ENCODE measurements at regions not wholly inside any gene's neighbourhood (a gene's known extent, or its start where the extent isn't known, plus 50 kb on each side); places are given as distances from the start of the nearest gene placed in this dataset.

DNA sequence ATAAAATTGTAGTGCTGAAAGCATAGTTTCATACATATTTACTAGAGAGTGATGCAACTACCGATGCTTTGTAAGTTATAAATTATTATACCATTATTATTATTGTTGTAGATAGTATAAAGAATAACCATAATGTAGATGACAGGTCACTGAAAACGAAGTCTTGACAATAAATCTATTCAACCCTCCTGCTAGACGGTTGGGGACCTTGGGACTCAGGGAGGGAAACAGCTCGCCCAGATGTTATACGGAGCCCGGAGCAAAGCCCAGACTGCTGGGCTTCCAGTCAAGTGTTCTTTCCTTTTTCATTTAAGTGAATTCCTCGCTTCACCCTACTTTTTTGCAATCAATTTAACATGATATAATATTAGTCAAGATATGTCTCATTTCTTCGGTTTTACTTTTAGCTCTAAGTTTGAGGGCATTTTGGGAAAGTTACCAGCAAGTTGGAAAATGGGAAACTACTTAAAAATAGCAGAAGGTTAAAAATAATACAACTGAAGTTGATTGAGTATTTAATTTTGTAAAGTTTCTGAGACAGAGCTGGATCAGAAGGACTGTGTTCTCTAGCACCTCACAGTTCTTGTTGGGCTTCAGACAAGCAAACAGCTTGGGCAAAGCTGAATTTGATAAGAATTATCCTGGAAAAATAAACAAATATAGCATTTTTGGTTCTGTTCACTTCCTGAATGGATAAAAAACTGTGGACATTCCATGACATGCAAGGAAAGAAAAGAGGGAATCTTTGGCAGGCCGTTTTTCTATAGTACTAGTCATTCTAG, 173.4 kb upstream of the TP63 start:
- H3K9me3 ChIP-seq (ENCODE audit: control insufficient read depth, insufficient read depth, low read length) = no peaks in the 10 kb centered on the region
- H3K4me3 ChIP-seq (ENCODE audit: low read depth, low read length) = no peak overlapping the region
- ChIA-PET CTCF (no interaction called here), POLR2A (no interaction called here)
- no peak for DNase-seq (ENCODE audit: low read depth, low spot score)
- H3K27ac ChIP-seq (ENCODE audit: low read depth, low read length) = no peak overlapping the region
- TF ChIP-seq CTCF (IDR thresholded peaks at IDR 0.05; ENCODE audit: low read depth, low read length) = no peak
- H3K27me3 ChIP-seq (ENCODE audit: control insufficient read depth, insufficient read depth, low read length) = no peaks in the 10 kb centered on the region

GRCh38 chr3:189458528-189458927, 172.7 kb upstream of the TP63 start:
- Histone ChIP-seq H3K27me3 (ENCODE audit: control insufficient read depth, insufficient read depth, low read length) (no peaks in the 10 kb centered on the region), H3K9me3 (ENCODE audit: control insufficient read depth, insufficient read depth, low read length) (no peaks in the 10 kb centered on the region), H3K4me3 (ENCODE audit: low read depth, low read length) (no peak overlapping the region), H3K27ac (ENCODE audit: low read depth, low read length) (no peak overlapping the region)
- CTCF ChIA-PET = no interaction called here
- no peak for DNase-seq (ENCODE audit: low read depth, low spot score)
- no peak for TF ChIP-seq CTCF (IDR thresholded peaks at IDR 0.05; ENCODE audit: low read depth, low read length)
- POLR2A ChIA-PET = no interaction called here

- POLR2A ChIA-PET = no interaction called here
- H3K27me3 ChIP-seq (ENCODE audit: control insufficient read depth, insufficient read depth, low read length) = no peaks in the 10 kb centered on the region
- H3K27ac ChIP-seq (ENCODE audit: low read depth, low read length) = no peak overlapping the region
- DNase-seq (ENCODE audit: low read depth, low spot score) = no peak
- no peak for TF ChIP-seq CTCF (IDR thresholded peaks at IDR 0.05; ENCODE audit: low read depth, low read length)
- no peak overlapping the region for H3K4me3 ChIP-seq (ENCODE audit: low read depth, low read length)
- CTCF ChIA-PET = no interaction called here
- no peaks in the 10 kb centered on the region for H3K9me3 ChIP-seq (ENCODE audit: control insufficient read depth, insufficient read depth, low read length)
These were observed 172.0 kb upstream of the TP63 start for GRCh38 chr3:189459231-189459630.

- DNase-seq (ENCODE audit: low read depth, low spot score) = no peak
- ChIA-PET POLR2A (no interaction called here), CTCF (no interaction called here)
- Histone ChIP-seq H3K9me3 (ENCODE audit: control insufficient read depth, insufficient read depth, low read length) (no peaks in the 10 kb centered on the region), H3K4me3 (ENCODE audit: low read depth, low read length) (no peak overlapping the region), H3K27me3 (ENCODE audit: control insufficient read depth, insufficient read depth, low read length) (no peaks in the 10 kb centered on the region), H3K27ac (ENCODE audit: low read depth, low read length) (no peak overlapping the region)
- no peak for TF ChIP-seq CTCF (IDR thresholded peaks at IDR 0.05; ENCODE audit: low read depth, low read length)
These were observed 170.7 kb upstream of the TP63 start for GRCh38 chr3:189460511-189460910.

DNA sequence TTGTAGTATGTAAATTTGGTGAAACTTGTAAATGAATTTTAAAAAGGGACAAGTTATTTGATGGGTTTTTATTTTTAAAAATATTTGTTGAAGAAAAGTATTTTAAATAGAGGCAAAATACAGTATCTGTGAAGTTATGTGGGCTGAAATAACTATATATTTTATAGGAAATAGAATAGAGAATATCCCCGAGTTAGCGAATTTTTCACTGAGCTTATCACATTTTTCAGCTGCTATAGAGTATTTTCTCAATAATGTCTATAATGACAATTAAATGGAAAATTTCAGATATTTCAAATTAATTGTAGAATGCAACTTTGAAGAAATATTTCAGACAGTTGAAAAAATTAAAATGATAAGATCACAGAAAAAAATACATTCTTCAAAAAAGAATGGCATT, 166.4 kb upstream of the TP63 start:
- POLR2A ChIA-PET = no interaction called here
- no peak for DNase-seq (ENCODE audit: low read depth, low spot score)
- H3K27ac ChIP-seq (ENCODE audit: low read depth, low read length) = no peak overlapping the region
- H3K4me3 ChIP-seq (ENCODE audit: low read depth, low read length) = no peak overlapping the region
- CTCF ChIA-PET = no interaction called here
- TF ChIP-seq CTCF (IDR thresholded peaks at IDR 0.05; ENCODE audit: low read depth, low read length) = no peak
- no peaks in the 10 kb centered on the region for H3K27me3 ChIP-seq (ENCODE audit: control insufficient read depth, insufficient read depth, low read length)
- no peaks in the 10 kb centered on the region for H3K9me3 ChIP-seq (ENCODE audit: control insufficient read depth, insufficient read depth, low read length)

Measured in AG04450 (cell line).